Transverse colon (tissue), 4 donors: ENCODE measurements at regions not wholly inside any gene's neighbourhood (a gene's known extent, or its start where the extent isn't known, plus 50 kb on each side); places are given as distances from the start of the nearest gene placed in this dataset.
"Not testable (repeated sequence)": the region's sequence is repeated elsewhere in the genome, so short reads cannot be mapped to it uniquely, and the experiment has no call there.

Experiments
- CTCF ChIP-seq, 5 experiments: fragments of 200-600 bp in 3 of 5; fragments of 450-650 bp in 2 of 5; sonication (generic) in 3 of 5; IDR thresholded peaks; 1 replicate in 2 of 5; 2 replicates in 3 of 5; pipeline ENCODE4 v1.5.1; 2016 to 2017; ENCODE audit warnings: antibody characterized with exemption in 5 of 5, inconsistent platforms in 3 of 5, mild to moderate bottlenecking in 2 of 5, moderate library complexity in 1 of 5
- EP300 ChIP-seq: sonication (generic); formaldehyde crosslinking; IDR thresholded peaks from one replicate; pipeline ENCODE4 v1.6.1; 2017; ENCODE audit warnings: antibody characterized with exemption, low read depth
- POLR2A ChIP-seq: fragments of 450-650 bp; IDR thresholded peaks from one replicate; pipeline ENCODE4 v1.6.1; 2016; ENCODE audit warnings: antibody characterized with exemption, mild to moderate bottlenecking, moderate library complexity
- POLR2AphosphoS5 ChIP-seq, 3 donors: sonication (generic); formaldehyde crosslinking; IDR thresholded peaks; one replicate each; pipeline ENCODE4 v1.6.1; 2016; ENCODE audit warnings: antibody characterized with exemption in 3 of 3

- TF ChIP-seq CTCF (IDR thresholded peaks at IDR 0.05); POLR2A; POLR2AphosphoS5 (IDR thresholded peaks at IDR 0.05); EP300: not testable (repeated sequence)
Observed at GRCh38 chr6:115861658-115862057, 199.0 kb downstream of the FRK start.
